GM10266 (cell line): ENCODE measurements at regions not wholly inside any gene's neighbourhood (a gene's known extent, or its start where the extent isn't known, plus 50 kb on each side); places are given as distances from the start of the nearest gene placed in this dataset.
A peak's percentile ranks its signal among the peaks of the same experiment; 100 is the strongest.

Experiments used
- DNase-seq: peaks from one replicate; pipeline ENCODE4 v3.0.0; 2012; ENCODE audit errors: extremely low spot score
- TF ChIP-seq, protein P1 (sequence below): IDR thresholded peaks from 2 replicates; pipeline ENCODE4 v1.5.1; 2012; ENCODE audit warnings: mild to moderate bottlenecking, low read depth; ENCODE audit not compliant: control insufficient read depth, insufficient read depth; ENCODE audit errors: missing control alignments

GRCh38 chr15:79765081-79765480 is 131.7 kb downstream of the MTHFS start:
- DNase-seq: no peak
- TF ChIP-seq, protein P1, sequence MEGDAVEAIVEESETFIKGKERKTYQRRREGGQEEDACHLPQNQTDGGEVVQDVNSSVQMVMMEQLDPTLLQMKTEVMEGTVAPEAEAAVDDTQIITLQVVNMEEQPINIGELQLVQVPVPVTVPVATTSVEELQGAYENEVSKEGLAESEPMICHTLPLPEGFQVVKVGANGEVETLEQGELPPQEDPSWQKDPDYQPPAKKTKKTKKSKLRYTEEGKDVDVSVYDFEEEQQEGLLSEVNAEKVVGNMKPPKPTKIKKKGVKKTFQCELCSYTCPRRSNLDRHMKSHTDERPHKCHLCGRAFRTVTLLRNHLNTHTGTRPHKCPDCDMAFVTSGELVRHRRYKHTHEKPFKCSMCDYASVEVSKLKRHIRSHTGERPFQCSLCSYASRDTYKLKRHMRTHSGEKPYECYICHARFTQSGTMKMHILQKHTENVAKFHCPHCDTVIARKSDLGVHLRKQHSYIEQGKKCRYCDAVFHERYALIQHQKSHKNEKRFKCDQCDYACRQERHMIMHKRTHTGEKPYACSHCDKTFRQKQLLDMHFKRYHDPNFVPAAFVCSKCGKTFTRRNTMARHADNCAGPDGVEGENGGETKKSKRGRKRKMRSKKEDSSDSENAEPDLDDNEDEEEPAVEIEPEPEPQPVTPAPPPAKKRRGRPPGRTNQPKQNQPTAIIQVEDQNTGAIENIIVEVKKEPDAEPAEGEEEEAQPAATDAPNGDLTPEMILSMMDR: no peak

DNA sequence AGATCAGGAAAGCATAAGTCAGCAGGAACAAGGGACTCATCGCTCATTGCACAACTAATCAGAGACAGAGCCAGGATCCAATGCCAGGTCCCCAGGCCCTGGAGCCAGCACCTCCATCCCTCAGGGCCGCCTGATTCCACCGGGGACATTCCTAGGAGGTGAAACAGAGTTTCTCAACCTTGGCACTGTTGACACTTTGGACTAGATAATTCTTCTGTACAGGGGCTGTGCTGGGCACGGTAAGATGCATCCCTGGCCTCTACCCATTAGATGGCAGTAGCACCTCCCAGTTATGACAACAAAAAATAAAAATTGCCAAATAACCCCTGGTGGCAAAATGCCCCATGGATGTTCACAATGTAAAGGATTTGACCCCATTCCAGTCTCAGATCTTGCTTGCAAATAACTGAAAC is 127.7 kb downstream of the MTHFS start:
- TF ChIP-seq, protein P1: peak; percentile 39
- DNase-seq: no peak

DNA sequence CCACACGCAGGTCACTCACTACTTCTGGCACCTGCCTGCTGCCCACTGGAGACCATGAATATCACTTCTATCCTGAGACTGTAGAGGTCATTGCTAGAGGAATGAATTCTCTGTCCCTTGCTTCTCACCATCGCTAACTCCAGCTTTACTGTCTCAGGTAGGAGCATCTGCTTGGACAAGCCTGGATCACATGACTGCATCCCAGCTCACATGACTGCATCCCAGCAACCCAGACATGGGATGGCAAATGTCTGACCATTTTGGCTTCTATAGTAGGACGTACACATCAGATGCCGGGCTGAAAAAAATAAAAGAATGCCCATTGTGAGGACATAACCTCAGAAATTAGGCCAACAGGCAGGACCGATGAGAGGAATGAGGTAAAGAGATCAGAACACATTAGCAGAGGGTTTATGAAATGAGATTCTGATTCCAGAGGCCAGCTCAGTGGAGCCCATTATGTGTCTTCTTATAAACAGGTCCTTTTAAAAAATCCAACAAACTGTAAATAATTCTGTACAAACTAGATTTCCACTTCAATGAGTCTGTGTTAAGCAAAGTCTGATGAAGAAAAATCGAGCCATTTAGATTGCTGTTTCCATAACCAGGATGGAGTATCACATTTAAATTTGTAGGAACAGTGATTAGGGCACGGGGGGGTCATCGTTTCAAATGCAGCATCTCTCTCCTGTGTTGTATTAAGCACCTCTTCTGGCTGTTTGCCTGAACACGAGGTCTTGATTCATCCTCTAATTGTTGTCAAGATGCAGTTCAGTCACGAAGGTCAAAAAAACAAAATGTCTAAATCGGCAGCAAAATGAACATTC is 126.7 kb downstream of the MTHFS start:
- TF ChIP-seq, protein P1: no peak
- no peak for DNase-seq

DNA sequence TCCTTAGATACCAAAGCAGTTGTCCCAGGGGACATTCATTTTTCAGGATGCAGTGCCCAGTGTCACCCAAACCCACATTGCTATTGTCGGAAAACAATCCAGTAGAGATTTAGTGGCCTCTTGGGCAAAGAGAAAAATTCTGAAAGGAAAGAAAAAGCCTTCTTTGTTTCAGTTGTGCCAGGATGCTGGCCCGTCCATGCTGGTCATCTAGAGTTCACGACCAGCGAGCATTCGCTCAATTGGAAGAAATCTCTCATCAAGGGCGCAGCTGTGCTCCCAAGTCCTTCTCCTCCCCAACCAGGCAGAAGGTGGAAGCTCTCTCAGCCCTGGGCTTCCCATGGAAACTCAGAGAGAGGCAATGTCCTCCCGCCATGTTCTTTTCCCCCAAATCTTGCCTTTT is 123.7 kb downstream of the MTHFS start:
- TF ChIP-seq, protein P1: no peak
- DNase-seq: no peak

GRCh38 chr15:79775821-79776220 is 121.0 kb downstream of the MTHFS start:
- TF ChIP-seq, protein P1: no peak
- DNase-seq: no peak

- TF ChIP-seq, protein P1: no peak
- no peak for DNase-seq
Observed at GRCh38 chr15:79777916-79778315, 118.9 kb downstream of the MTHFS start.

DNA sequence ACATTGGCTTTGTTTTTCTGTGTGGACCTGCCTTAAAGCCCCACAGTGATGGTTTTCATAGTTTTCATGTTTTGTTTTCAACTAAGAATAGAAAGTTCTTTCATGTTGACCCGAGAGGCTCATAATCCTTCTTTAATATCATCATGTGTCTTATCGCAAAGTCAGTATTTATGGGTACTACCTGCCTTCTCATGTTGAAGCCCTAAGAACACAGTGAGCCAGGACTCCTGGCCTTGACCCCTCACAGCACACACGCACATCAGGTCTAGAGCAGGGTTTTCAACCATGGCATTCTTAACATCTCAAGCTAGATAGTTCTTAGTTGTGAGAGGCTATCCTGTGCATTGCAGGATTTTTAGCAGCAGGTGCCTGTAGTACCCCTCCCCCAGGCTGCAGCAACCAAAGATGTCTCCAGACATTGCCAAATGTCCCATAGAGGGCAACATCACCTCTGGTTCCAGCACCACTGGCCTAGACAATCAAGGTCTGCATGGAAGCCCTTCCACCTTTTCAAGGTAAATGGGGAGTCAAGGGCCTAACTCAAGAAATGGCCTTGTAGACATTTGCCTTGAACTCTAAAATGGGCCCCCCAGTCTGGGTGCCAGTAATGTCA is 118.3 kb downstream of the MTHFS start:
- TF ChIP-seq, protein P1: no peak
- DNase-seq: no peak
